Astrocyte (in vitro differentiated cells and primary cell): ENCODE measurements at regions not wholly inside any gene's neighbourhood (a gene's known extent, or its start where the extent isn't known, plus 50 kb on each side); places are given as distances from the start of the nearest gene placed in this dataset.

ENCODE experiments used
- EZH2 ChIP-seq: IDR thresholded peaks from 2 replicates; pipeline ENCODE4 v1.6.1; 2012; ENCODE audit warnings: mild to moderate bottlenecking, low read length, inconsistent platforms; ENCODE audit not compliant: insufficient read depth
- TF ChIP-seq, protein P1 (sequence below): IDR thresholded peaks from 2 replicates; pipeline ENCODE4 v1.5.1; 2011; ENCODE audit warnings: low read depth, mild to moderate bottlenecking, inconsistent platforms, low read length, moderate library complexity; ENCODE audit not compliant: insufficient read depth

DNA sequence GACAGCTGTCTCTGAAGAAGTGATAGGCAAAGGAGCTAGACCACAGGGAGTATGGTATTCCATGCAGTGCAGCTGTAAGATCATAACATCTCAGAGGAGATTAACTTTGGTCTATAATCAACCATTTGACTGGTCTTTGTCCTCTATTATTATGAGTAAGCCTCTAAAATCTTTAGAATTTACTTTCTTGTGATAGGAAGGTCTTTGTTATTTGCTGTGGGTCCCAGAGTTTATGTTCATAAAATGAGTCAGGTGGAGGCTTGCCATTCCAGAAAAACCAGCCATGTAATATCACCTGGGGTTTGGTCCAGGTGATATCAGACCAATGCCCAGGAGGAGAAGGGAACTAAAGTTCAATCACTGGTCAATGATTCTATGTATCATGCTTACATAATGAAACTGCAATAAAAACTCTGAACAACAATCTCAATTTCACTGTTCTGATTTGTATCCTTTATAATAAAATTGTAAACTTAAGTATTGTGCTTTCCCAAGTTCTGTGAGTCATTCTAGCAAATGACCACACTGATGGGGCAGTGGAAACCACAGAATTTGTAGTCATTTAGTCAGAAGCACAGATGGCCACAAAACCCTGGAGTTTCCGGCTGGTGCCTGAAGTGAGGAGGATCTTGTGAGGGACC lies 239.6 kb upstream of the TRAM1L1 start:
- TF ChIP-seq, protein P1, sequence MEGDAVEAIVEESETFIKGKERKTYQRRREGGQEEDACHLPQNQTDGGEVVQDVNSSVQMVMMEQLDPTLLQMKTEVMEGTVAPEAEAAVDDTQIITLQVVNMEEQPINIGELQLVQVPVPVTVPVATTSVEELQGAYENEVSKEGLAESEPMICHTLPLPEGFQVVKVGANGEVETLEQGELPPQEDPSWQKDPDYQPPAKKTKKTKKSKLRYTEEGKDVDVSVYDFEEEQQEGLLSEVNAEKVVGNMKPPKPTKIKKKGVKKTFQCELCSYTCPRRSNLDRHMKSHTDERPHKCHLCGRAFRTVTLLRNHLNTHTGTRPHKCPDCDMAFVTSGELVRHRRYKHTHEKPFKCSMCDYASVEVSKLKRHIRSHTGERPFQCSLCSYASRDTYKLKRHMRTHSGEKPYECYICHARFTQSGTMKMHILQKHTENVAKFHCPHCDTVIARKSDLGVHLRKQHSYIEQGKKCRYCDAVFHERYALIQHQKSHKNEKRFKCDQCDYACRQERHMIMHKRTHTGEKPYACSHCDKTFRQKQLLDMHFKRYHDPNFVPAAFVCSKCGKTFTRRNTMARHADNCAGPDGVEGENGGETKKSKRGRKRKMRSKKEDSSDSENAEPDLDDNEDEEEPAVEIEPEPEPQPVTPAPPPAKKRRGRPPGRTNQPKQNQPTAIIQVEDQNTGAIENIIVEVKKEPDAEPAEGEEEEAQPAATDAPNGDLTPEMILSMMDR: no peak
- TF ChIP-seq EZH2: no peak
